GM18505 (cell line): ENCODE measurements at regions not wholly inside any gene's neighbourhood (a gene's known extent, or its start where the extent isn't known, plus 50 kb on each side); places are given as distances from the start of the nearest gene placed in this dataset.
A peak's percentile ranks its signal among the peaks of the same experiment; 100 is the strongest.
"Not testable (repeated sequence)": the region's sequence is repeated elsewhere in the genome, so short reads cannot be mapped to it uniquely, and the experiment has no call there.

Source experiments
- ATAC-seq: cut with Tn5 transposase; IDR thresholded peaks from one replicate; pipeline ENCODE4 v1.9.1; 2021; ENCODE audit not compliant: unreplicated experiment

- not testable (repeated sequence) for ATAC-seq
These were observed 412.7 kb upstream of the WSB1 start for GRCh38 chr17:26881195-26881594.

- peak; percentile 63 for ATAC-seq
These were observed 411.7 kb upstream of the WSB1 start for GRCh38 chr17:26882097-26882761.

DNA sequence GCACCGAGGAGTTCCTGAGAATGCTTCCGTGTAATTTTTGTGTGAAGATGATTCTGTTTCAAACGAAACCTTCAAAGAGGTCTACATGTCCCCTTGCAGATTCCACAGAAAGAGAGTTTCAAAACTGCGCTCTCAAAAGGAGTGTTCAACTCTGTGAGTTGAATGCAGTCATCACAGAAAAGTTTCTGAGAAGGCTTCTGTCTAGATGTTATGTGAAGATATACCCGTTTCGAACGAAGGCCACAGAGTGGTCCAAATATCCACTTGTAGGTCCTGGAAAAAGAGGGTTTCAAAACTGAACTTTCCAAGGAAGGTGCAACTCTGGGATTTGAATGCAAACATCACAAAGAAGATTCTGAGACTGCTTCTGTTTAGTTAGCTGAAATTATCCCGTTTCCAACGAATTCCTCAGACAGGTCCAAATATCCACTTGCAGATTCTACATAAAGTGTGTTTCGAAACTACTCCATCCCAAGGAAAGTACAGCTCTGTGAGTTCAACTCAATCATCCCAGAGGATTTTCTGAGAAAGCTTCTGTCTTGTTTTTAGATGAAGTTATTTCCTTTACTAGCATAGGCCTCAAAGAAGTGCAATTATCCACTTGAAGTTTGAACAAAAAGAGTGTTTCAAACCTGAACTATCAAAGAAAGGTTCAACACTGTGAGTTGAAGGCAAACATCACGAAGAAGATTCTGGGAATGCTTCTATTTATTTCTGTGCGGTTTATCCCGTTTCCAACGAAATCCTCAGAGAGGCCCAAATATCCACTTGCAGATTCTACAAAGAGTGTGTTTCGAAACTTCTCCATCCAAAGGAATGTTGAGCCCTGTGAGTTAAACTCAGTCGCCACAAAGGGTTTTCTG lies 409.8 kb upstream of the WSB1 start:
- ATAC-seq, result not testable (repeated sequence)

- not testable (repeated sequence) for ATAC-seq
These were observed 409.2 kb upstream of the WSB1 start for GRCh38 chr17:26884741-26885059.

DNA sequence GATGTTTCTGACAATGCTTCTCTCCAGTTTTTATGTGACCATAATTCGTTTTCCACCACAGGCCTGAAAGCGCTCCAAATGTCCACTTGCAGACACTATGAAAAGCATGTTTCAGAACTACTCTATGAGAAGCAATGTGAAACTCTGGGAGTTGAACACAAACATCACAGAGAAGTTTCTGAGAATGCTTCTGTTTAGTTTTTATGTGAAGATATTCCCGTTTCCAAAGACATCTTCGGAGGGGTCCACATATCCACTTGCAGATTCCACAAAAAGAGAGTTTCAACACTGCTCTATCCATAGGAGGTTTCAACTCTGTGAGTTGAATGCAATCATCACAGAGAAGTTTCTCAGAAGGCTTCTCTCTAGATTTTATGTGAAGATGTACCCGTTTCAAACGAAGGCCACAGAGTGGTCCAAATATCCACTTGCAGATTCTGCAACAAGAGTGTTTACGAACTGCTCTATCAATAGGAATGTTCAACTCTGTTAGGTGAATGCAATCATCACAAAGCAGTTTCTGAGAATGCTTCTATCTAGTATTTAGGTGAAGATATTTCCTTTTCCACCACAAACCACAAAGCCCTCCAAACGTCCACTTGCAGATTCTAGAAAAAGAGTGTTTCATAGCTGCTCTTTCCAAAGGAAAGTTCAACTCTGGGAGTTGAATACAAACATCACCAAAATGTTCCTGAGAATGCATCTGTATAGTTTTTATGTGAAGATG lies 408.5 kb upstream of the WSB1 start:
- ATAC-seq, result not testable (repeated sequence)
